ENCODE measurements at regions not wholly inside any gene's neighbourhood (a gene's known extent, or its start where the extent isn't known, plus 50 kb on each side); places are given as distances from the start of the nearest gene placed in this dataset.

DNA sequence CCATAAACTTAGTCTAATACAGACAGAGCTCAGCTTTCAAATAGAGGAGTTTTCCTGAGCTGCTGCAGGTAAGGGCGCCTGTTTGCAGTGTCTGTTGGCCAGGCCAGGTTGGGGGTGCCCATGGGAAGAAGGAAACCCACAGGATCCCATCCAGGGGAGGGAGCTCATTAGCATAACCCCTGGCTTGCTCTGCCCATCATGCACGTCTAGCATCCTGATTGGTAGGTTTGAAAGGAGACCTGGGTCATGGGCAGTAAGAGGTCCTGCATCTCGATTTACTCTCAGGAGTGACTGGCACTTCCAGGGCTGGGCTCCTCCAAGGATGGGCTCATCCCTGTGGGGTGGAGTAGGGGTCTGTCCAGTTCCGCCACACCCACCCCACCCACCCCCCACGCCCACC is 103.7 kb upstream of the CLDN14 start:
- Histone ChIP-seq H3K36me3 (no peaks in the 10 kb centered on the region), H3K9me3 (no peaks in the 10 kb centered on the region), H3K4me1 (no peaks in the 10 kb centered on the region), H3K4me3 (no peak overlapping the region), H3K27me3 (no peaks in the 10 kb centered on the region), H3K27ac (no peak overlapping the region)
- TF ChIP-seq POLR2AphosphoS5 (IDR thresholded peaks at IDR 0.05) (no peak), EP300 (IDR thresholded peaks at IDR 0.05) (no peak), POLR2A (IDR thresholded peaks at IDR 0.05) (no peak)
- TF ChIP-seq, protein P1, sequence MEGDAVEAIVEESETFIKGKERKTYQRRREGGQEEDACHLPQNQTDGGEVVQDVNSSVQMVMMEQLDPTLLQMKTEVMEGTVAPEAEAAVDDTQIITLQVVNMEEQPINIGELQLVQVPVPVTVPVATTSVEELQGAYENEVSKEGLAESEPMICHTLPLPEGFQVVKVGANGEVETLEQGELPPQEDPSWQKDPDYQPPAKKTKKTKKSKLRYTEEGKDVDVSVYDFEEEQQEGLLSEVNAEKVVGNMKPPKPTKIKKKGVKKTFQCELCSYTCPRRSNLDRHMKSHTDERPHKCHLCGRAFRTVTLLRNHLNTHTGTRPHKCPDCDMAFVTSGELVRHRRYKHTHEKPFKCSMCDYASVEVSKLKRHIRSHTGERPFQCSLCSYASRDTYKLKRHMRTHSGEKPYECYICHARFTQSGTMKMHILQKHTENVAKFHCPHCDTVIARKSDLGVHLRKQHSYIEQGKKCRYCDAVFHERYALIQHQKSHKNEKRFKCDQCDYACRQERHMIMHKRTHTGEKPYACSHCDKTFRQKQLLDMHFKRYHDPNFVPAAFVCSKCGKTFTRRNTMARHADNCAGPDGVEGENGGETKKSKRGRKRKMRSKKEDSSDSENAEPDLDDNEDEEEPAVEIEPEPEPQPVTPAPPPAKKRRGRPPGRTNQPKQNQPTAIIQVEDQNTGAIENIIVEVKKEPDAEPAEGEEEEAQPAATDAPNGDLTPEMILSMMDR (IDR thresholded peaks at IDR 0.05): no peak
- ATAC-seq (ENCODE audit: low FRiP score in 2 of 2) (no peak), DNase-seq (no peak)
- 49 to 71% methylated on average over 1 to 5 of the region's 5 CpGs for WGBS, 2 donors

DNA sequence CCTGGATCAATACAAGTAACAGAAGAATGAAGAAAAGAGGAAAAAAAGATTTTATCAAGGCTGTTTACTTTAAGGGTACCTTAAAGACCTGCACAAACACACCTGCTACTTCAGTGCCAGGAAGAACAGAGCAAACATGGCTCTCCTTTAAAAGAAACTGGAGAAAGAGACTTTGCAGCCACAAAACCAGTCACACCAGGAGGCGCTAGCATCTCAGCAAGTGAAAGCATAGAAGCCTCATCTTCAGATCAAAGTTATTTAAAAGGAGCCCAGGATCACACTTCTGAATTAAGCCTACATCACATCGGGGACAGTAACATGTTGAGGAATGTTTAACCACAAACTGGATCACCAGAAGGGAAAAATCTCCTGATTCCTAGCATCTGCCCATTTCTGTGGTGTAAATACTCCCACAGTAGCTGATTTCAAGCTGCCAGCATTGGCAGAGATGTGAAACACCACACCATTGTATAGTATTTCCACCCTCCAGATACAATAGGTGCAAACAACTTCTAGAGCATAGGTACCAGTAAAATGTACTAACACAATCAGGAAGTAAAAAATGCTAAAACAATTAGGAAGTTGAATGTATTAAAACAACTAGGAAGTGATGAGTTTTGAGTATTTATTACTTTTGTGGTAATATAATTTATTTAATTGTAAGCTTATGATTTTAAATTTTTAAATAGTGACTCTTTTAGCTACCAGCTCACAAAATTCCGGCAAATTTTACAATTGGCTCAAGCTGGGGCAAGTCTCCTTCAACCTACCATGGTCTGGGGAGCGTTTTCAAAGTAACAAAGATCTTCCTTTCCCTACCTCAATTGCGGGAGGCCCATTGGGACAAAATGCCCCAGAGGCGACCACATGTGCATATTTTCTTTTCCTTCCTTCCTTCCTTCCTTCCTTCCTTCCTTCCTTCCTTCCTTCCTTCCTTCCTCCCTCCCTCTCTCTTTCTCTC is 105.3 kb upstream of the CLDN14 start:
- H3K9me3 ChIP-seq: no peaks in the 10 kb centered on the region
- ATAC-seq (ENCODE audit: low FRiP score in 2 of 2) (no peak), DNase-seq (no peak)
- H3K4me1 ChIP-seq: no peaks in the 10 kb centered on the region
- no peaks in the 10 kb centered on the region for H3K27me3 ChIP-seq
- H3K36me3 ChIP-seq: no peaks in the 10 kb centered on the region
- H3K4me3 ChIP-seq: no peak overlapping the region
- 80 to 84% methylated on average over 6 of the region's 6 CpGs for WGBS, 2 donors
- TF ChIP-seq, protein P1 (IDR thresholded peaks at IDR 0.05): no peak
- TF ChIP-seq POLR2AphosphoS5 (IDR thresholded peaks at IDR 0.05) (no peak), POLR2A (IDR thresholded peaks at IDR 0.05) (no peak), EP300 (IDR thresholded peaks at IDR 0.05) (no peak)
- H3K27ac ChIP-seq: no peak overlapping the region

DNA sequence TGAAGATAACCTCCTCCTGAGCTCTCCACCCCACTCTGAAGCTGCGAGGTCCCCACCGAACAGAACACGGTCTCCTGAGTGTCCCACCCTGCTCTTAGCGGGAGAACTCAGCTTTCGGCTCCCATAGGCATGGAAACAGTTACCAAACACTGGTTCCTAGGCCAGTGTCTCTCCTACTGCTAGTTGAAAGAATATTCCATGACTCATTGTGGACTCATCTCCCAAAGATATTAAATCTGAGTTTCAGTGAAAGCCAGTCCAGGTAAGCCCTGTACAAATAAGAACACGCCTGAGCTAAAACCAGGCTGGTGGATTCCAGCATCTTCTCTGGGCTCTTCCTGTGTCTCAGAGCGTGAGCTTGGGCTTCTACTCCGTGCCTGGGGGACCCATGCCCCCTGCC is 107.5 kb upstream of the CLDN14 start:
- DNase-seq: no peak
- H3K27me3 ChIP-seq: no peaks in the 10 kb centered on the region
- no peak overlapping the region for H3K27ac ChIP-seq
- ATAC-seq (ENCODE audit: low FRiP score in 2 of 2): no peak
- TF ChIP-seq POLR2A (IDR thresholded peaks at IDR 0.05) (no peak), EP300 (IDR thresholded peaks at IDR 0.05) (no peak), POLR2AphosphoS5 (IDR thresholded peaks at IDR 0.05) (no peak)
- TF ChIP-seq, protein P1 (IDR thresholded peaks at IDR 0.05): no peak
- no peaks in the 10 kb centered on the region for H3K4me1 ChIP-seq
- 87 to 89% methylated on average over 6 to 8 of the region's 8 CpGs for WGBS, 2 donors
- no peaks in the 10 kb centered on the region for H3K36me3 ChIP-seq
- H3K9me3 ChIP-seq: no peaks in the 10 kb centered on the region
- H3K4me3 ChIP-seq: no peak overlapping the region

DNA sequence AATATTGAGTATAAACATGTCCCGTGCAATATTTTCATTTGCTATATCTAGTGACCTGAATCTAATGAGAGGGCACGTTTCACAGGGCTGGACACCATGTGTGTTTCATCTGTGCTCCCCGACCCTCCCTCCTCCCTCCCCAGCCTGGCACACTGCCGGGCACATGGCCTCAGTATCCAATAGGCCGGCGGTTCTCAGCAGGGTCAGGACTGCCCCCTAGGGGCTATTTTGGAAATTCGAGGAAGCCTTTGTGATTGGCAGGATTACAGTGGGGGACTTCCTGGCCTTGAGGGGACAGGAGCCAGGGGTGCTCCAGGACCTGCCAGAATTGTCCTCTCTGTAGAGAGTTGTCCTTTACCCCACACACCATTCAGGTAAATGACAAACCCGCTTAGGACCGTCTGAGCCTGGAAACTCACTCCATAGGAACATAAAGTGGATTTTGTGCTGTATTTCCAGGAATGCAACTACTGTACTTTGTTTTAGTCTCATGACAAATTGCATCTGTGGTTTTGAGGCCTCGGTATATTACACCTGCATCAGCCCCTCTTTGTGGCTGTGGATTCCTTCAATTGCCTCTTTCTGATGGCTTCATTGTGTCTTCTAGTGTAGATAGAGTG is 109.5 kb upstream of the SIM2 start:
- ATAC-seq (ENCODE audit: low FRiP score in 2 of 2) (peak; percentile 75 to 77), DNase-seq (peak; percentile 29 to 71)
- TF ChIP-seq EP300 (IDR thresholded peaks at IDR 0.05): no peak
- TF ChIP-seq, protein P1 (IDR thresholded peaks at IDR 0.05): peak in 4 of 6 experiments; percentile 27 to 39 (median 32)
- TF ChIP-seq POLR2AphosphoS5 (IDR thresholded peaks at IDR 0.05): no peak
- no peaks in the 10 kb centered on the region for H3K27me3 ChIP-seq
- H3K4me3 ChIP-seq: no peak overlapping the region
- no peaks in the 10 kb centered on the region for H3K36me3 ChIP-seq
- H3K27ac ChIP-seq: no peak overlapping the region
- 36 to 50% methylated on average over 8 to 10 of the region's 10 CpGs for WGBS, 2 donors
- no peaks in the 10 kb centered on the region for H3K9me3 ChIP-seq
- no peaks in the 10 kb centered on the region for H3K4me1 ChIP-seq

Measured in upper lobe of left lung (tissue), 6 donors.